Activated CD4-positive, alpha-beta T cell treated with anti-CD3 and anti-CD28 coated beads, Interleukin-2, Interleukin-6, amounts not matched to agents 100 ng/mL and 50 ng/mL, durations not matched to agents 16 hours and 8 hours (primary cell): ENCODE measurements at regions not wholly inside any gene's neighbourhood (a gene's known extent, or its start where the extent isn't known, plus 50 kb on each side); places are given as distances from the start of the nearest gene placed in this dataset.
"Not testable (repeated sequence)": the region's sequence is repeated elsewhere in the genome, so short reads cannot be mapped to it uniquely, and the experiment has no call there.

Source experiments
- DNase-seq: peaks from one replicate; pipeline ENCODE4 v3.0.0-alpha.2; 2020

DNA sequence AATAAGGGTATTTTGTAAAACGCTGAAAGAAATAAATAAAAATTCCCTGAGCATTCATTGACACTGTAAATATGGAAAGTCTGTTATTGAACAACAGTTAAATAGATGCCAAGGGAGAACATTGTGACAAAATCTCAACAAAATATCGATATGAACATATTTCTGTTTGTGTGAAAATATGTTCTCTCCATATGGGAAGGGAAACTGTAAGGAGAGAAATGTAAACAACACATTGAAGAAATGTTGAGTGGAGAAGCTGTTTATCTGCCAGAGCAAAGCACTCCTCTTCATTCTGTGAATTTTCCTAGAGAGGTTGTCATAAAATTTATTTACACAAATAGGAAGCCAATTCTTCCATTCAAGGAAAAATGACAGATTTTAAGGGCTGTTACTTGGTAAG, 57.1 kb upstream of the EOMES start:
- DNase-seq: no peak

DNA sequence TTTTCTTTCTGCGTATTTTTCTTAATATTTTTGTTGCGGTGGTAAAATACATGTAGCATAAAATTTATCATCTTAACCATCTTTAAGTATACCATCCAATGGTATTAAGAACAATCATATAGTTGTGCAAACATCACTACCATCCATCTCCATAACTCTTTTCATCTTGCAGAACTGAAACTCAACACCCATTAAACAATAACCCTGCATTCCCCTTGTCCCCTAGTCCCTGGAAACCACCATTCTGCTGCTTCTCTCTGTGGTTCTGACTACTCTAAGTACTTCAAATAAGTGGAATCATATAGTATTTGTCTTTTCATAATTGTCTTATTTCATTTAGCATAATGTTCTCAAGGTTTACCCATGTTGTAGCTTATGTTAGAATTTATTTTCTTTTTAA, 67.3 kb upstream of the EOMES start:
- no peak for DNase-seq

DNA sequence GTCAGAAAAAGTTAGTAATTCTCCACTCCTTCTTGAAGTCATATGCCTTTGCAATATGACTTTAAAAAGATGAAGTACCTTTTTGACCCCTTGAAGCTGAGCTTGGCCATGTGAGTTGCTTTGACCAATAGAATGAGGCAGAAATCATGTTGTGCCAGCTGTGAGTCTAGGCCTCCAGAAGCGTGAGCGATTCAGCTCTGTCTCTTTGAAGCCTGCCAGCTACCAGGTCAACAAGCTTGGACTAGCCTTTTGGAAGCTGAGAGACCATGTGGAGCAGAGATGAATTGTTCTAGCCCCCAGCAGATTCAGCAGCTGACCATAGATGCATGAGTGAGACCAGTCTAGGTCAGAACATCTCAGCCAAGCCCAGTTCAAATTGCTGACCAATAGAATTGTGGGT, 69.8 kb upstream of the EOMES start:
- DNase-seq: no peak

DNA sequence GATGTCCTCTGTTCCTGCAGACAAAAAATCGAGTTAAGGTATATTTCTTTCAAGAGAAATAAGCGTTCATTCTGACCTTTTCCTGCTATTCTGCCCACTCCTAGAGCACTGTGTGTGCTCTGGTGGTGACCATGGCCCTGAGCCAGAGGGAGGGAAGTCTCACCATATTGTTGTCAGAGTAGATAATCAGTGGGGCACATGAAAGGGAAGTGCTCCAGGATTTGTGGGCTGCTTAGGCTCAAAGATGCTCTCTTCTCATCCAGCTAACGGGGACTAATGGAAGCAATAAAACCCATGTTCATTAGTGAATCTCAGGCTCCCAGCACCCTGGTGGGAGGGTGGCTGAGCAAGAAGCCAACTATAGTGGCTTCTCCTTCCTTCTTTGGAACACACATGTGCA, 70.7 kb upstream of the EOMES start:
- no peak for DNase-seq

DNA sequence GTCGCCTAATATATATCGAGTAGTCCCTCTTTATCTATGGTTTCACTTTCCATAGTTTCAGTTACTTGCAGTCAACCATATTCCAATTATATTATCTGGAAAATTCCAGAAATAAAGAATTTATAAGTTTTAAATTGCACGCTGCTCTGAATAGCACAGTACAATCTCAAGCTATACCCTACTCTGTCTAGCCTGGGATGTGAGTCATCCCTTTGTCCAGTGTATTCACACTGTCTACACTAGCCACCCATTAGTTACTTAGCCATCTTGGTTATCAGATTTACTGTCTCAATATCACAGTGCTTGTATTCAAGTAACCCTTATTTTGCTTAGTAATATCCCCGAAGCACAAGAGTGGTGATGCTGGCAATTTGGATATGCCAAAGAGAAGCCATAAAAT, 72.1 kb upstream of the EOMES start:
- no peak for DNase-seq

DNA sequence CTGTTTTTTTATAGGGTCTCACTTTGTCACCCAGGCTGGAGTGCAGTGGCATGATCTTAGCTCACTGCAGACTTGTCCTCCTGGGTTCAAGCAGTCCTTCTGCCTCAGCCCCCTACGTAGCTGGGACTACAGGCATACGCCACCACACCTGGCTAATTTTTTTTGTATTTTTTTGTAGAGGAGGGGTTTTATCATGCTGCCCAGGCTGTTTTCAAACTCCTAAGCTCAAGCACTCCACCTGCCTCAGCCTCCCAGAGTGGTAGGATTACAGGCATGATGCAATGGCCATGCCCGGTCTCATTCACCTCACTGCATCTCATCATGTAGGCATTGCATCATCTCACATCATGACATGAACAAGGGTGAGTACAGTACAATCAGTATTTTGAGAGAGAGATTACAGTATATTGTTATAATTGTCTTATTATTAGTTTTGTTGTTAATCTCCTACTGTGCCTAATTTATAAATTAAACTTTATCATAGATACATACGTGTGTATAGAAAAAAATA, 74.3 kb upstream of the EOMES start:
- no peak for DNase-seq

DNA sequence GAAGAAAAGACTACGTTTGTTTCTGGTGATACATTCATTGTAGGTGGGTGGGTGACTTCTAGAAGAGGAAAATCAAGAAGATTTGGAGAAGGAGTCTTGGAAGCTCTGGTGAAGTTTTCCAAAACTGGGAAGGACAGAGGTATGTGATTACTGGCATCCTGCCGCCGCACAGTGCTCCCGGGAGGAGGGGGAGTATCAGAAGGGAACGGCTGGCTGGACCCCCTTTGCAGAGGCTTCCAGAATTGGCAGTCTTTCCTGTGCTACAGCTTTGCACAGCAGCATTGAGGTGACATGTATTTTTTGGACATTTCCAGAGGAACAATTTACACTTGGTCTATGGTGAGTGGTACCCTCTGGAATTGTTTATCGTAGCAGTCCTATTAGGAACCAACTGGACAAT, 75.7 kb upstream of the EOMES start:
- no peak for DNase-seq

DNA sequence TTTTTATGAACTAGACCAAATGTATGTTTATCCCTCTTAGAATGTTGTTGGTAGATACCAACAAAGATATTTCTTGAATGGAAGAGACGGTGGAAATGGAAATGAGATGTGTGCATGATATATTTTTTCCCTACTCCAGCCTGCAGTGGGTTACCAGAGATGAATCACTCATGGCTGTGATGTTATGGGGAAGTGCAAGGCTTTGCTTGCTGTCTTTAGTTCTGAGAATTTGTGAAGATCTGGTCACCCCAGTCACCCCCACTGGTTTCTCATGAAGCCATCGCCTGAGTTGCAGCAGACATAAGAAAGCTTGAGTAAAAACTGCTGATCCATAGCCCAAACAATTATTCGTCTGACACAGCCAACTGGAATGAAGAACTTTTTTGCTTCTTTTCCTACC, 78.1 kb upstream of the EOMES start:
- peak; percentile 3 for DNase-seq

DNA sequence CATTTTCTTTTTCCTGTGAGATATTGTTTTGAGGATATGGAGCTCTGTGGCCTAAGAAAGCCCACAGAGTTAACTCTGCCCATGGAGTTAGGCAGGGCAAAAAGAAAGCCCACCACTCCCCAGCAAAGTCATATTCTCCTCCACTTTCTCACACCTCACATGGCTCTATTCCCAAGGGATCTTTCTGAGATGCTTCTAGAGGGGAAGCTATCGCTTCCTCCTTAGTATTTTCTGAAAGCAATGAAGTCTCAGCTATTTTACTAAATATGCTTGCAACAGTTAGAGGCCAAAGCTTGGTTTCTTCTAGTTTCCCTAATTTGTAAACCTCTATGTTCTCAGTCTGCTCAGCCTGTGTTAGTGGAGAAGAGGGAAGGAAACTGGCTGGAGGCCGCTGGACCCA, 80.3 kb upstream of the EOMES start:
- DNase-seq: no peak

DNA sequence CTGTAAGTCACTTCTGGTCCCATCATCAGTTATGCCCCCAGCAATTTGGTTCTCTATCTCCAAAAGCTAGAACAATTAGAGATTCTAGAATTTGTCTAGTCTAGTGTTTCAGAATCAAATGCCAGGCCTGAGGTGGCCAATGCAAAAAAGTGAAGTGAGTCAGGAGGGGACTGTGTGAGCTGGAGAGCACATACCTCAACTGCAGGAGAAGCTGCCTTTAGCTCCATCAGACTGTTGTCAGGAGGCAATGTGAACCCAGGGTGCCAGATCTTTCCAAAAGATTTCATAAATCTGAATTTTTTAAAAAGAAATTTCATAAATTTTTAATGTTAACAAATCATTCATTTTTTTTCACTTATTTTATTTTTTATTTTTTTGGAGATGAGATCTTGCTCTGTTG, 80.7 kb upstream of the EOMES start:
- DNase-seq: no peak

DNA sequence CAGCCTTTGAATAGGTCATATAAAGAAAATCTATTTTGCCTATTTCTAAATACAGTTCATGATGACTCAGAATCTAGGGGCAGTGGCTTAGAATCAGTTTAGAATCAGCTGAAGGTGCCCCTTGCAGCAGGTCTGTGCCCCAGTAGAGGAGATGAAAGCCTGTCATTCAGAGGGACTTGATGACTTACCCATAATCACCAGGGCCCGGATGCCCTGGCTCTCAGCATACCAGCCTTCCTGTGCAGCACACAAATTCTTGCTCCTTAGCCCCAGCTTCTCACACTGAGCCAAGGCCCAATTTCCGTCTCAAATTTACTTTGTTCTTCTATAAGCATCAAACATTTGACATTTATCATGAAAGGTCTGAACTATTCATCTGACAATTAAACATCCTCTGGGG, 83.2 kb upstream of the EOMES start:
- no peak for DNase-seq

DNA sequence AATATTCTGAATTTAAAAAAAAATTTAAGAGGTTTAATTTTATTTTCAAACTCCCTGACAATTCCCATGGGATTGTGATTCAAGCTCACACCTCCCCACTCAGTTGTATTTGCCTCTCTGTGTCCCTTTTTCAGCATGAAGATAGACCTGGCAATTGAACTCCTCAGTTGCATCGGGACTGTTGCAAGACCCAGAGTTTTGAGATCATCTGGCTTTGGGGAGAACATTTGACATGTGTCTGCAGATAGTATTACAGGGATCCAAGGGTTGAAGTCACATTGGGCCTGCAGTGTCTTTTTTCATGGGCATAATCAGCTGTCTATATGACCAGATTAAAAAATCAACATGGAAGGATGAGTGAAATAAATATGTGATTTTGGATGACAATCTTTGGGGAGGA, 91.1 kb upstream of the EOMES start:
- DNase-seq: no peak

DNA sequence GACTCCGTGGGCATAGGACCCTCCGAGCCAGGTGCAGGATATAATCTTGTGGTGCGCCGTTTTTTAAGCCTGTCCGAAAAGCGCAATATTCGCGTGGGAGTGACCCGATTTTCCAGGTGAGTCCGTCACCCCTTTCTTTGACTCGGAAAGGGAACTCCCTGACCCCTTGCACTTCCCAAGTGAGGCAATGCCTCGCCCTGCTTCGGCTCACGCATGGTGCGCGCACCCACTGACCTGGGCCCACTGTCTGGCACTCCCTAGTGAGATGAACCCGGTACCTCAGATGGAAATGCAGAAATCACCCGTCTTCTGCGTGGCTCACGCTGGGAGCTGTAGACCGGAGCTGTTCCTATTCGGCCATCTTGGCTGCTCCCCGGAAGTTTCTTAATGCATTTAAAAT, 99.5 kb upstream of the EOMES start:
- not testable (repeated sequence) for DNase-seq

DNA sequence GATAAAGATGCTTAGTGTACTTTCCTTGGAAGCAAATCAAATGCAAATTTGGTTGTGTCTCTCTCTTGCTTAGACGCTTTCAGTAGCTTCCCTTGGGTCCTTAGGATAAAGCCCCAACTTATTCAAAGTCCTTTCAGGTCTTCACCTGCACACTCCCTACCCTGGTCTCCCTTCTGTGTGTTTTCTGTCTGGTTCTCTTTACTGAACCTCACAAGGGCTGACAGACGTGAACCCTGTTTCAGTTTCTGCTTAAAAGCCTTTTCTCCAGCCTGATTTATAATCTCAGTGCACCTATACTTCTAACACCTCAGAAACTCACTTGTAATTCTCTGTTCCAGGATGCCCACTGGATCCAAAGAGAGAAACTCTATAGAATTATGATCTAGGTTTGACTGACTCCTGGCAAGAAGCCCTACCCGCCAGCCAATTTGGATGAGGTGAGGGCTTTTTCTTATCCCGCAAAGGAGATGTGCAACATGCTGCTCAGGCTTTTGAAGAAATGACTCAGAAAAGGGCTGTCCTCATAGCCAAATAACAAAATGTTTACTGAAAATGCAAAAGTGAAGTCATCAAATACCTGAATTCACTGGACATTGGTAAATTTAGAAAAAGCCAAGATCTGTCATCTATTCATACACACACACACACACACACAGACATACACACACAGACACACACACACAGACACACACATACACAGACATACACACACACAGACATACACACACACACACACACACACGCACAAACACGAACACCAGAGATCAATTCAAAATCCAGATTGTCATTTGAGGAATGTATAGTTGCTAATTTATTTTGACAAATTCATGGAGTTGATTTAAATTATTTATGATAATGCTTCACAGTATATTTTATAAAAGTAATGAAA, 102.4 kb upstream of the EOMES start:
- no peak for DNase-seq

DNA sequence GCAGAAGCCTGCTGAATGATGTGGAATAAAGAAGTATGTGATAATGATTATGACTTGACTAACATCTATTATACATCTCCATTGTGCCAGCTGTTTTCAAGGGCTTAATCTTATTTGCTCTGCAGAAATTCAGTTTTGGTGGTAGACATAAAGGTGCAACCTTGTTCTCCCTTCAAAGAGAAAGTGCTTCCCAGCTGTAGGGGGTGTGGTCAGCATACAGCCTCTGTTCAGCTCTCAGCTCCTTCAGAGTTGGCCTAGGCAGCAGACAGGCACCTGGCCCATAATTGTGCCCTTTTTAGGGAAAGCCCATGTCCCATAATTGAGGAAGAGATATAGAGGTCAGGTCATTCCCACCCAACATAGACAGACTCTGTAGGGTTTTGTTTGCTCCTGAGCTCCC, 104.3 kb upstream of the EOMES start:
- DNase-seq: no peak

DNA sequence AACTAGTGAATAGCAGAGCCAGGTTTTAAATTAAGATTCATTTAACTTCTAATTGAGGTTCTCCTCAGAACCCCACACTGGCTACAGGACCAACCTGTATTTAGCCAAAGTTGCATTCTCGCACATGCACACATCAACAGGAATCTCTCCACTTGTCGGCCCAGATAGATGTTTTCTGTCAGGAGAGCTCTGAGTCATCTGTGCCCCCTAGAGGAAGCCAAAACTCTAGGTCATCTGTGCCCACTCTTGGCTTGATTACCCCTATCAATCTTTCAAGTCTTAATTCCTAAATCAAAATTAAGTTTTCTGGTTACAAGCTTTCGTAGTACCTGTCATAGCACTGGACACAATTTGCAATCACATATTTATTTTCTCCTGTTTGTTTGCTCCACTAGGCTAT, 104.9 kb upstream of the EOMES start:
- DNase-seq: no peak

DNA sequence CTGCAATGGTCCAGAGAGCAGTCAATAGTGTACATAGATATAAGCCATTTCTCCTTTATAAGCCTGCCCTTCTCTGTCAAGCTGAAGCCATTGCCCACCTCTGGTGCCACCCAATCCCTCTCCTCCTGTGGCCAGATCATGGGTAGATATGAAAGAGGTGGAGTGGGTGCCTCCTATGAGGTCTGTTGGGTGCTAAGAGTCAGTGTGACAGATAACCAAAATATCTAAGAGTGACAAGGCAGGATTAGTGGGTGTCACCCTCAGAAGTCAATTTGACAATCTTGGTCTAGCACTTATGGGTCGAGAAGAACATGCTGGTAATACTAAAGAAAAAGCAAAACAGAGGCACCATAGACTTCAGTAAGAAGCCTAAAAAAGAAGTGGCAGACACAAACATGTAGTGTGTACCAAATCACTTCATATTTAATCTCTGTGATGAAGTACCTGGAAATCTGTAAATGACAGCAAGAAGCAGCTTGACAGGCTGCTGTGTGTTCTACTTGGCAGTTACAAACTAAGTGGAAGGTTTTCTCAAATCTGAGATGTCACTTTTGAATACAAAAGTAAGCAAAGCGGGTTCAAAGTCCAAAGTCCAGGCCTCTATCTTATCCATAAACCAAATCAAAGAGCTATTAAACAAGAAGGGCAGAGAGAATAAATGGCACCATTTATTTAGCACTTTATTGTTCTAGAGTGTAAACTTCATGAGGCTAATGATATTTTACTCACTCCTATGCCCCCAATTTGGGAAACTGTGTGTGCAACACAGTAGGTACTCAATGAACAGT, 118.9 kb upstream of the EOMES start:
- DNase-seq: no peak

DNA sequence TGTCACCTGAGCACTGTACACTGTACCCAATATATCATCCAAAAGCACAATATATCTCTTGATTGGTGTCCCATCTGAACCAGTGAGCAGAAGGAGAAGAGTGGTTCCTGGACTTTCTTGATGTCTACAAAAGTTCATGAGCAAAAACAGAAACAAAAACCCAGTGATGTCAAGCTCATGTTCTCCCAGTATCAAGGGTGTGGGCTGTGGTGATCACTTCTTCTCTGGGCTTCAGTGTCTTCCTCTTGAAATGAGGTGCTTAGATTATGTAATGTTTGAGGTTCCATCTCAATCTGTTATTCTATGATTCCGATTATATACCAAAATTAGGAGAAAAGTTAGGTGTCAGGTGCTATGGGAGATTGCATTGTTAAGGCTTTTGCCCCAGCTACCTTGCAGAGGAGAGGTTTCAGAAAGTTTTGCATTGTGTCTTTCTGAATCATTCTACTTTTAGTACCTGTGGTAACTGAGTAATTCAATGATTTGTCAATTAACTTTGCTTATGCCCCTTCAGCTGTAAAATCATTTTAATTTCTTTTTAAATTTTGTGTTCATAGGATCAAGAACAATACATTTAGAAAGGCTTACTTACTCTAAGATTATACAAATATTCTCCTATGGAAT, 122.0 kb upstream of the EOMES start:
- DNase-seq: peak; percentile 6

DNA sequence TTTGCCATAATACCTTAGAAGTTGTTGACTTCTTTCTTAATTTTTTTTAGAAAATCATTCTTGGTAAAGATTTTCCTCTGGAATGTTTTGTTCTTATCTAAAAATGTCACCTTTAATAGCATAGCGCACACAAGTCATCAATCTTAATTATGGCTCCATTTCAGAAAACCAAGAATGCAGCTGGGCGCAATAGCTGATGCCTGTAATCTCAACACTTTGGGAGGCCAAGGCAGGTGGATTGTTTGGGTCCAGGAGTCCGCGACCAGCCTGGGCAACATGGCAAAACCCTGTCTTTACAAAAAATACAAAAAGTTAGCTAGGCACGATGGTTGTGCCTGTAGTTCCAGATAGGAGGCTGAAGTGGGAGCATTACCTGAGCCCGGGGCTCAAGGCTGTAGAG, 125.6 kb upstream of the EOMES start:
- DNase-seq: no peak

DNA sequence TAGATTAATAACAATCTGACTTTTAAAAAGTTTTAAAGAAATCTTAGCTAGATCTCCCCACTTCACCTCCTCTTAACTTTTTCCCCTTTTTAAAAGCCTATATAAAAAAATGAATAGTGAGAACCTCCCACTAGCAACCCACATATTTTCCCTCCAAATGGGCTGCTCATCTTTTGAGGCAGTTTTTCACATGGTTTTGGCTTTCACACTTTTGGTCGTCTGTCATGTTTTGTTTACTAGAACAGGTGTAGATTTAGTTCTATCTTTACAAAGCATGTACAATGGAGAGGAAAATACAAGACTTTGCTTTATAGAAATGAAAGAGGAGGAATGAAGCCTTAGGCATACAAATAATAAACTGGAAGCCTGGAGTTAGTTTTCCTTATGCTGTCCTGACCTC, 126.7 kb upstream of the EOMES start:
- no peak for DNase-seq

DNA sequence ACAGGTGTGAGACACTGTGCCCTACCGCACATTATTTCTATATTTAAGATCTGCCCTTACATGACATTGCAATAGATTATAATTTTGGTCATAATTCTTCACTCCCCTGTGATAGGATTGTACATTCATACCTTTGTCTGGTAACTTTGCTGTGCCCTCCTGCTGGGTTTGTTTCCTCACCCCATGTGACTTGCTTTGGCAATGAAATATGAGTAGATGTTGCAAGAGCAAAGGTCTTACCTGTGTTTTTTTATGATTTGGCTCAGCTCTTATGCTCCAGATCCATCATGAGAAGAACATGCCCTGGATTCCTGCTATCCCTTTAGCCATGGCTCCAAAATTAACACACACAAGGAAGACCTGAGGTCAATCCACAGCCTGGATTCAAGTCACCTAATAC, 137.7 kb upstream of the EOMES start:
- no peak for DNase-seq

DNA sequence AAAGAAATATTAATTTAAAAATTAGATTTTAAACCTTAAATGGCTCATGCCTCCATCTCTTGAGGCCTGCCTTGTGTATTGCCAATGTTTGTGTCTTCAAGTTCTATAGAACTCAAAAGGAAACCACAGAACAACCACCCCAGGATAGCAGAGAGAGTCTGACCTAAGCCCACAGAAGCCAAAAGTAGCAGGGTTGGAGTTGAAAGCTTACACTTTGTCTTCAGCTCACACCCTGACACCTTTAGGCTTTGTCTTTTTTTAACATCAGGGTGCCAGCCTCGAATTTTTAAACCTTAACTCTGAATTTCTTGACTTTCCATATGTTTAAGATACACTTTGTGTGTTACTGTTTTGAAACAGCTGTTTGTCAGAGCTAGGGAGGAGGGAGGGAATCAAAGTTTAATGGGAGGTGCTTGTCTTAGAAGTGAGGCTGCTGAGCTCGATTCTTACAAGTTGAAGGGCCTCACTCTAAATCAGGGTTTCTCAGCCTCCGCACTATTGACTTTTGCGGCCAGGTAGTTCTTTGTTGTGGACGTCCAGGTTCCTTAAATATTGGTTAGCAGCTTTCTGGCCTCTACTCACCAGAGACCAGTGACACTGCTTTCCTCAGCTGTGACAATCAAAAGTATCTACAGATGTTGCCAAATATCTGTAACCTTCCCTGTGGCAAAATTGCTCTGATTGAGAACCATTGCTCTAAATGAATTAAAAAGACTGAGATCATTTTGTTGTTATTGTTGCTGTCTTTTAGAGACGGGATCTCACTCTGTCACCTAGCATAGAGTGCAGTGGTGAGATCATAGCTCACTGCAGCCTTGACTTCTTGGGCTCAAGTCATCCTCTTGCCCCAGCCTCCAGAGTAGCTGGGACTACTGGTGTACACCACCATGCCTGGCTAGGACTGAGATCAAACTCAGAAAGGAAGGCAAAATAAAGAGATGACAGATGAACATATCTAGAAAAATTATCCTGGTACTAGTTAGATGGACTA, 139.2 kb upstream of the EOMES start:
- peak; percentile 36 for DNase-seq

DNA sequence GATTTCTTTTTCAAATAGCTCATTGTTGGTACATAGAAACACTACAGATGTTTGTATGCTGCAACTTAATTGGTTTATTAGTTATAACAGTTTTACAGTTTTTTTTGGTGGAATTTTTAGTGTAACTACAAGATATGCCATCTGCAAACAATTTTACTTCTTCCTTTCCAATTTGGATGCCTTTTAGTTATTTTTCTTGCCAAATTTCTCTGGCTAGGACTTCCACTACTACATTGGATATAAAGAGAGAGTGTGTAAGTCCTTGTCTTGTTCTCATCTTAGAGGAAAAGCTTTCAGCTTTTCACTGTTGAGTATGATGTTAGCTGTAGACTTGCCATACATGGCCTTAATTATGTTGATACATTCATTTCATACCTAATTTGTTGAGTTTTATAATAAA, 143.6 kb upstream of the EOMES start:
- no peak for DNase-seq
